ENCODE measurements at regions not wholly inside any gene's neighbourhood (a gene's known extent, or its start where the extent isn't known, plus 50 kb on each side); places are given as distances from the start of the nearest gene placed in this dataset.
A peak's percentile ranks its signal among the peaks of the same experiment; 100 is the strongest.

GRCh38 chr14:84129007-84129406 lies 1400.9 kb upstream of the FLRT2 start:
- WGBS, 2 donors: 72 to 85% methylated on average over 5 of the region's 5 CpGs
- intact Hi-C loops (cut with DNase I): no loop called here
- peaks cover 0 to 10% (median 5%) of the 10 kb centered on the region in 3 donors for H3K4me1 ChIP-seq
- H3K36me3 ChIP-seq: no peaks in the 10 kb centered on the region
- no peak for TF ChIP-seq CTCF (IDR thresholded peaks at IDR 0.05)
- no peaks in the 10 kb centered on the region for H3K9me3 ChIP-seq
- FAIRE-seq: no peak
- no peak overlapping the region for H3K4me3 ChIP-seq
- DNase-seq: no peak
- ATAC-seq: peak in 2 of 4 donors; percentile 30 to 53
- H3K27ac ChIP-seq: no peak overlapping the region
- H3K27me3 ChIP-seq: no peaks in the 10 kb centered on the region

GRCh38 chr14:84129941-84130340 lies 1400.0 kb upstream of the FLRT2 start:
- H3K27ac ChIP-seq: no peak overlapping the region
- H3K36me3 ChIP-seq: no peaks in the 10 kb centered on the region
- no peak for DNase-seq
- H3K27me3 ChIP-seq: no peaks in the 10 kb centered on the region
- no peak for FAIRE-seq
- TF ChIP-seq CTCF (IDR thresholded peaks at IDR 0.05): no peak
- peaks cover 0 to 10% (median 5%) of the 10 kb centered on the region in 3 donors for H3K4me1 ChIP-seq
- H3K9me3 ChIP-seq: no peaks in the 10 kb centered on the region
- WGBS, 2 donors: 80 to 81% methylated on average over 1 of the region's 1 CpG
- intact Hi-C loops (cut with DNase I): no loop called here
- H3K4me3 ChIP-seq: no peak overlapping the region
- ATAC-seq: no peak

- H3K27me3 ChIP-seq: no peaks in the 10 kb centered on the region
- H3K4me3 ChIP-seq: no peak overlapping the region
- no peaks in the 10 kb centered on the region for H3K9me3 ChIP-seq
- no peak for ATAC-seq
- peaks cover 0 to 10% (median 5%) of the 10 kb centered on the region in 3 donors for H3K4me1 ChIP-seq
- DNase-seq: no peak
- no peak for TF ChIP-seq CTCF (IDR thresholded peaks at IDR 0.05)
- intact Hi-C loops (cut with DNase I): no loop called here
- no peak for FAIRE-seq
- H3K36me3 ChIP-seq: no peaks in the 10 kb centered on the region
- no peak overlapping the region for H3K27ac ChIP-seq
These were observed 1398.0 kb upstream of the FLRT2 start for GRCh38 chr14:84131924-84132323.

GRCh38 chr14:84144166-84144565 lies 1385.8 kb upstream of the FLRT2 start:
- Histone ChIP-seq H3K27ac (no peak overlapping the region), H3K4me3 (no peak overlapping the region), H3K36me3 (no peaks in the 10 kb centered on the region), H3K4me1 (no peaks in the 10 kb centered on the region), H3K27me3 (no peaks in the 10 kb centered on the region), H3K9me3 (no peaks in the 10 kb centered on the region)
- no peak for FAIRE-seq
- ATAC-seq: no peak
- intact Hi-C loops (cut with DNase I): no loop called here
- DNase-seq: no peak
- no peak for TF ChIP-seq CTCF (IDR thresholded peaks at IDR 0.05)
- WGBS, 2 donors: 65 to 71% methylated on average over 2 of the region's 2 CpGs

- WGBS, 2 donors: 95 to 98% methylated on average over 14 of the region's 14 CpGs
- FAIRE-seq (no peak), ATAC-seq (no peak), DNase-seq (peak in 2 of 6 donors; percentile 10 to 31)
- Histone ChIP-seq H3K9me3 (no peaks in the 10 kb centered on the region), H3K27ac (no peak overlapping the region), H3K36me3 (no peaks in the 10 kb centered on the region), H3K4me1 (no peaks in the 10 kb centered on the region), H3K4me3 (no peak overlapping the region), H3K27me3 (no peaks in the 10 kb centered on the region)
- no peak for TF ChIP-seq CTCF (IDR thresholded peaks at IDR 0.05)
- intact Hi-C loops (cut with DNase I): no loop called here
These were observed 1377.5 kb upstream of the FLRT2 start for GRCh38 chr14:84152452-84152851.
